Kasumi-1 (cell line): ENCODE measurements at regions not wholly inside any gene's neighbourhood (a gene's known extent, or its start where the extent isn't known, plus 50 kb on each side); places are given as distances from the start of the nearest gene placed in this dataset.

Source experiments
- DNase-seq, 2 experiments: peaks; one replicate each; lab custom pipeline; 2025; lab: John Stamatoyannopoulos, UW

GRCh38 chrX:109928596-109929335 is 74.1 kb upstream of the TMEM164 start:
- DNase-seq: no peak

- DNase-seq: no peak
Measured at GRCh38 chrX:109931677-109932076, 71.2 kb upstream of the TMEM164 start.

GRCh38 chrX:109934434-109934833 is 68.5 kb upstream of the TMEM164 start:
- no peak for DNase-seq

GRCh38 chrX:109934935-109935334 is 68.0 kb upstream of the TMEM164 start:
- DNase-seq: no peak

- DNase-seq: no peak
Measured at GRCh38 chrX:109936114-109936513, 66.8 kb upstream of the TMEM164 start.

GRCh38 chrX:109936598-109936997 is 66.3 kb upstream of the TMEM164 start:
- DNase-seq: no peak

GRCh38 chrX:109939498-109939897 is 63.4 kb upstream of the TMEM164 start:
- no peak for DNase-seq

- DNase-seq: no peak
Measured at GRCh38 chrX:109940411-109940810, 62.5 kb upstream of the TMEM164 start.

- DNase-seq: no peak
Measured at GRCh38 chrX:109943092-109943739, 59.7 kb upstream of the TMEM164 start.

GRCh38 chrX:109943740-109944092 is 59.2 kb upstream of the TMEM164 start:
- DNase-seq: no peak

- no peak for DNase-seq
Measured at GRCh38 chrX:109952050-109952449, 50.9 kb upstream of the TMEM164 start.

GRCh38 chrX:109952985-109953905 is 49.7 kb upstream of the TMEM164 start:
- DNase-seq: peak; percentile 31 to 36
